ENCODE measurements at regions not wholly inside any gene's neighbourhood (a gene's known extent, or its start where the extent isn't known, plus 50 kb on each side); places are given as distances from the start of the nearest gene placed in this dataset.
"Not testable (repeated sequence)": the region's sequence is repeated elsewhere in the genome, so short reads cannot be mapped to it uniquely, and the experiment has no call there.

GRCh38 chr2:106249157-106249828, 55.2 kb upstream of the UXS1 start:
- DNase-seq, result not testable (repeated sequence)

GRCh38 chr2:106248548-106249151, 54.5 kb upstream of the UXS1 start:
- DNase-seq, result peak; percentile 51

Data from NCI-H82 (cell line).